ENCODE measurements at regions not wholly inside any gene's neighbourhood (a gene's known extent, or its start where the extent isn't known, plus 50 kb on each side); places are given as distances from the start of the nearest gene placed in this dataset.
"Not testable (repeated sequence)": the region's sequence is repeated elsewhere in the genome, so short reads cannot be mapped to it uniquely, and the experiment has no call there.

DNA sequence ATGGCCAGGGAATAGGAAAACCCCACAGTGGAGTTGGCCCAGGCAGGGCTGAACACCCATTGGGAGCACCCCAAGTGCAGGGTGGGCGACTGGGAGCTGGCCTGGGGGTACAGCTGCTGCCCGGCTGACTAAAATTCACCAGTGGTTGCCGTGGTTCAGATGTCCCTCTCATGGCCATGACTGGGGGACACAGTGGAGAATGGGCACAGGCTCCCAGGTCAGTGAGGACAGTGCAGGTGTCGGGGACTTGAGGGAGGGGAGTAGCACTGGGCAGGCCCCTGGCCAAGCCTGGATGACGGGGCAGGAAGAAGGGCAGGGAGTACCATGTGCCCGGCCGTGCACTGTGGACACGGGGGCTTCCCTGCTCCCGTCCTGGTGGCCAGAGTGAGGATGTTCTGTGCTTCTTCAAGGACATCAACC lies 66.7 kb upstream of the TUBA3E start:
- H3K4me3 ChIP-seq; H3K9ac ChIP-seq (ENCODE audit: insufficient read depth in 1 of 2, low read length in 2 of 2); H3K36me3 ChIP-seq (ENCODE audit: control insufficient read depth in 4 of 4, insufficient read depth in 4 of 4, low read length in 4 of 4); ATAC-seq (ENCODE audit: insufficient read depth, low FRiP score); DNase-seq; H3K27me3 ChIP-seq (ENCODE audit: control insufficient read depth in 3 of 3, insufficient read depth in 3 of 3, low read length in 2 of 3); H3K27ac ChIP-seq (ENCODE audit: low read depth in 1 of 2, low read length in 1 of 2); H3K9me3 ChIP-seq (ENCODE audit: control insufficient read depth in 4 of 4, insufficient read depth in 3 of 4, low read length in 3 of 4): not testable (repeated sequence)
- H3K4me1 ChIP-seq (ENCODE audit: control insufficient read depth in 5 of 5, insufficient read depth in 5 of 5, low read length in 5 of 5): peaks cover 0 to 17% (median 3%) of the 10 kb centered on the region in 5 donors
- WGBS, 2 donors: 82 to 90% methylated on average over 9 of the region's 9 CpGs

- DNase-seq: no peak
- TF ChIP-seq, protein P1, sequence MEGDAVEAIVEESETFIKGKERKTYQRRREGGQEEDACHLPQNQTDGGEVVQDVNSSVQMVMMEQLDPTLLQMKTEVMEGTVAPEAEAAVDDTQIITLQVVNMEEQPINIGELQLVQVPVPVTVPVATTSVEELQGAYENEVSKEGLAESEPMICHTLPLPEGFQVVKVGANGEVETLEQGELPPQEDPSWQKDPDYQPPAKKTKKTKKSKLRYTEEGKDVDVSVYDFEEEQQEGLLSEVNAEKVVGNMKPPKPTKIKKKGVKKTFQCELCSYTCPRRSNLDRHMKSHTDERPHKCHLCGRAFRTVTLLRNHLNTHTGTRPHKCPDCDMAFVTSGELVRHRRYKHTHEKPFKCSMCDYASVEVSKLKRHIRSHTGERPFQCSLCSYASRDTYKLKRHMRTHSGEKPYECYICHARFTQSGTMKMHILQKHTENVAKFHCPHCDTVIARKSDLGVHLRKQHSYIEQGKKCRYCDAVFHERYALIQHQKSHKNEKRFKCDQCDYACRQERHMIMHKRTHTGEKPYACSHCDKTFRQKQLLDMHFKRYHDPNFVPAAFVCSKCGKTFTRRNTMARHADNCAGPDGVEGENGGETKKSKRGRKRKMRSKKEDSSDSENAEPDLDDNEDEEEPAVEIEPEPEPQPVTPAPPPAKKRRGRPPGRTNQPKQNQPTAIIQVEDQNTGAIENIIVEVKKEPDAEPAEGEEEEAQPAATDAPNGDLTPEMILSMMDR (IDR thresholded peaks at IDR 0.05; ENCODE audit: control extremely low read depth, extremely low read depth): no peak
- no peak overlapping the region for H3K4me3 ChIP-seq
- no peak overlapping the region for H3K9ac ChIP-seq (ENCODE audit: insufficient read depth in 1 of 2, low read length in 2 of 2)
- H3K27me3 ChIP-seq (ENCODE audit: control insufficient read depth in 3 of 3, insufficient read depth in 3 of 3, low read length in 2 of 3): peaks cover 0 to 7% (median 1%) of the 10 kb centered on the region in 3 donors
- no peak overlapping the region for H3K27ac ChIP-seq (ENCODE audit: low read depth in 1 of 2, low read length in 1 of 2)
- no peak for ATAC-seq (ENCODE audit: insufficient read depth, low FRiP score)
- H3K9me3 ChIP-seq (ENCODE audit: control insufficient read depth in 4 of 4, insufficient read depth in 3 of 4, low read length in 3 of 4): peaks cover 0 to 5% (median 0%) of the 10 kb centered on the region in 4 donors
- WGBS, 2 donors: 84 to 85% methylated on average over 5 of the region's 5 CpGs
- no peaks in the 10 kb centered on the region for H3K36me3 ChIP-seq (ENCODE audit: control insufficient read depth in 4 of 4, insufficient read depth in 4 of 4, low read length in 4 of 4)
- H3K4me1 ChIP-seq (ENCODE audit: control insufficient read depth in 5 of 5, insufficient read depth in 5 of 5, low read length in 5 of 5): peaks cover 0 to 17% (median 3%) of the 10 kb centered on the region in 5 donors
Observed at GRCh38 chr2:130264501-130264900, 66.3 kb upstream of the TUBA3E start.

DNA sequence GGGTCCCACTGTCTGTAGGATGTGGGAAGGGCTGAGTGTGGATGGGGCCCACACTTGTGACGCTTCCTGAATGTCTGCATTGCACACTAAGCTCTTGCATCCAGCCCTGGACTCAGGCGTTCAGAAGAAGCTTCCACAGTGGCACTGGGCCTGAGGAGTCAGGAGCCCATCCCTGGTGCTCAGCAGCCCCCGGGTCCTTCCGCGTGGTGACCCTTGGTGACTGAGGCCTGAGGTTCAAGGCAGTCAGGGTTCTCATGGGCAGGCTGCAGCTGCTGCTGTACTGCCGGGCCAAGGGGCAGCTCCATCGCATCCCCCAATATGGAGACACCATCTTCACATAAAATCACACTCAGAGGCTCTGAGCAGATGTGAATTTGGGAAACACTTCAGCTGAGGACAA lies 65.8 kb upstream of the TUBA3E start:
- Histone ChIP-seq H3K27ac (ENCODE audit: low read depth in 1 of 2, low read length in 1 of 2) (no peak overlapping the region), H3K27me3 (ENCODE audit: control insufficient read depth in 3 of 3, insufficient read depth in 3 of 3, low read length in 2 of 3) (peaks cover 2 to 7% (median 3%) of the 10 kb centered on the region in 3 donors), H3K9ac (ENCODE audit: insufficient read depth in 1 of 2, low read length in 2 of 2) (no peak overlapping the region), H3K4me3 (no peak overlapping the region), H3K9me3 (ENCODE audit: control insufficient read depth in 4 of 4, insufficient read depth in 3 of 4, low read length in 3 of 4) (peaks cover 0 to 5% (median 0%) of the 10 kb centered on the region in 4 donors), H3K36me3 (ENCODE audit: control insufficient read depth in 4 of 4, insufficient read depth in 4 of 4, low read length in 4 of 4) (no peaks in the 10 kb centered on the region), H3K4me1 (ENCODE audit: control insufficient read depth in 5 of 5, insufficient read depth in 5 of 5, low read length in 5 of 5) (peaks cover 0 to 17% (median 3%) of the 10 kb centered on the region in 5 donors)
- DNase-seq (no peak), ATAC-seq (ENCODE audit: insufficient read depth, low FRiP score) (no peak)
- TF ChIP-seq, protein P1 (IDR thresholded peaks at IDR 0.05; ENCODE audit: control extremely low read depth, extremely low read depth): no peak
- WGBS, 2 donors: 86 to 94% methylated on average over 7 of the region's 7 CpGs

GRCh38 chr2:130263606-130264005 lies 65.4 kb upstream of the TUBA3E start:
- Histone ChIP-seq H3K9ac (ENCODE audit: insufficient read depth in 1 of 2, low read length in 2 of 2) (no peak overlapping the region), H3K27ac (ENCODE audit: low read depth in 1 of 2, low read length in 1 of 2) (no peak overlapping the region), H3K4me3 (no peak overlapping the region), H3K9me3 (ENCODE audit: control insufficient read depth in 4 of 4, insufficient read depth in 3 of 4, low read length in 3 of 4) (peaks cover 0 to 5% (median 0%) of the 10 kb centered on the region in 4 donors), H3K27me3 (ENCODE audit: control insufficient read depth in 3 of 3, insufficient read depth in 3 of 3, low read length in 2 of 3) (peaks cover 3 to 7% (median 4%) of the 10 kb centered on the region in 3 donors), H3K36me3 (ENCODE audit: control insufficient read depth in 4 of 4, insufficient read depth in 4 of 4, low read length in 4 of 4) (no peaks in the 10 kb centered on the region), H3K4me1 (ENCODE audit: control insufficient read depth in 5 of 5, insufficient read depth in 5 of 5, low read length in 5 of 5) (peaks cover 0 to 17% (median 3%) of the 10 kb centered on the region in 5 donors)
- DNase-seq (no peak), ATAC-seq (ENCODE audit: insufficient read depth, low FRiP score) (no peak)
- 84 to 92% methylated on average over 7 of the region's 7 CpGs for WGBS, 2 donors
- TF ChIP-seq, protein P1 (IDR thresholded peaks at IDR 0.05; ENCODE audit: control extremely low read depth, extremely low read depth): no peak

Data from lung (tissue), 11 donors.